SKM-1 treated with dmso at 0.1 percent for 144 hours (cell line): ENCODE measurements at regions not wholly inside any gene's neighbourhood (a gene's known extent, or its start where the extent isn't known, plus 50 kb on each side); places are given as distances from the start of the nearest gene placed in this dataset.

Source experiments
- DNase-seq: peaks from one replicate; lab custom pipeline; 2025; ENCODE audit not compliant: unreplicated experiment; lab: John Stamatoyannopoulos, UW

GRCh38 chr18:51514128-51514527 is 316.6 kb upstream of the MEX3C start:
- no peak for DNase-seq

- no peak for DNase-seq
These were observed 319.1 kb upstream of the MEX3C start for GRCh38 chr18:51516478-51517038.

- DNase-seq, result no peak
These were observed 322.1 kb upstream of the MEX3C start for GRCh38 chr18:51519571-51519970.

- no peak for DNase-seq
These were observed 323.2 kb upstream of the MEX3C start for GRCh38 chr18:51520676-51521180.

GRCh38 chr18:51522338-51522737 is 324.9 kb upstream of the MEX3C start:
- DNase-seq, result no peak

- DNase-seq, result no peak
These were observed 325.3 kb upstream of the MEX3C start for GRCh38 chr18:51522821-51523220.

- DNase-seq, result no peak
These were observed 326.2 kb upstream of the MEX3C start for GRCh38 chr18:51523671-51524070.

GRCh38 chr18:51525453-51526225 is 328.2 kb upstream of the MEX3C start:
- no peak for DNase-seq

- no peak for DNase-seq
These were observed 330.3 kb upstream of the MEX3C start for GRCh38 chr18:51527826-51528225.

GRCh38 chr18:51531501-51531900 is 334.0 kb upstream of the MEX3C start:
- DNase-seq, result no peak

GRCh38 chr18:51537487-51537886 is 340.0 kb upstream of the MEX3C start:
- DNase-seq, result no peak

- no peak for DNase-seq
These were observed 343.1 kb upstream of the MEX3C start for GRCh38 chr18:51540562-51540961.

- no peak for DNase-seq
These were observed 343.7 kb upstream of the MEX3C start for GRCh38 chr18:51541230-51541629.

GRCh38 chr18:51543658-51544155 is 346.2 kb upstream of the MEX3C start:
- no peak for DNase-seq

GRCh38 chr18:51545446-51545845 is 348.0 kb upstream of the MEX3C start:
- DNase-seq, result no peak

- no peak for DNase-seq
These were observed 361.9 kb upstream of the MEX3C start for GRCh38 chr18:51559198-51559901.

- DNase-seq, result no peak
These were observed 362.4 kb upstream of the MEX3C start for GRCh38 chr18:51559902-51560287.

GRCh38 chr18:51561821-51562220 is 364.3 kb upstream of the MEX3C start:
- DNase-seq, result no peak

- no peak for DNase-seq
These were observed 365.4 kb upstream of the MEX3C start for GRCh38 chr18:51562866-51563265.

- no peak for DNase-seq
These were observed 365.9 kb upstream of the MEX3C start for GRCh38 chr18:51563396-51563795.

GRCh38 chr18:51568151-51568550 is 370.7 kb upstream of the MEX3C start:
- DNase-seq, result no peak

GRCh38 chr18:51569153-51569552 is 371.7 kb upstream of the MEX3C start:
- no peak for DNase-seq
